HEK293 (cell line): ENCODE measurements at regions not wholly inside any gene's neighbourhood (a gene's known extent, or its start where the extent isn't known, plus 50 kb on each side); places are given as distances from the start of the nearest gene placed in this dataset.

Source experiments
- CTCF ChIA-PET: fragments of 350-600 bp; formaldehyde crosslinking; extraction: SDS; loops from one replicate; lab custom pipeline; 2021; ENCODE audit warnings: antibody characterized with exemption; lab: Yijun Ruan, JAX
- POLR2A ChIA-PET: fragments of 300-600 bp; formaldehyde crosslinking; extraction: SDS; loops from one replicate; lab custom pipeline; 2020; ENCODE audit warnings: antibody characterized with exemption, inconsistent platforms; lab: Yijun Ruan, JAX
- H3K27ac ChIP-seq: fragments of 200-500 bp; sonication (Bioruptor generic); 2 replicates; pipeline ENCODE4 v1.5.1; 2014; ENCODE audit warnings: low read depth, low read length, control low read depth, inconsistent platforms; ENCODE audit errors: extremely low read depth
- H3K36me3 ChIP-seq, 2 experiments: fragments of 200-500 bp in 1 of 2; sonication (Bioruptor generic) in 1 of 2; 1 replicate in 1 of 2; 2 replicates in 1 of 2; pipeline ENCODE4 v1.5.1; 2014 to 2017; ENCODE audit warnings: inconsistent platforms in 2 of 2, low read length in 2 of 2; ENCODE audit not compliant: control insufficient read depth in 2 of 2, insufficient read depth in 1 of 2
- H3K4me1 ChIP-seq: fragments of 200-500 bp; sonication (Bioruptor generic); 2 replicates; pipeline ENCODE4 v1.5.1; 2014; ENCODE audit warnings: mild to moderate bottlenecking, low read length, inconsistent platforms; ENCODE audit not compliant: control insufficient read depth, insufficient read depth
- H3K4me3 ChIP-seq: 2 replicates; pipeline ENCODE4 v1.5.1; 2011; ENCODE audit warnings: low read depth, mild to moderate bottlenecking, control low read depth, low read length, moderate library complexity
- H3K9me3 ChIP-seq: fragments of 200-500 bp; sonication (Bioruptor generic); 2 replicates; pipeline ENCODE4 v1.5.1; 2014; ENCODE audit warnings: low read depth, low read length, inconsistent platforms; ENCODE audit not compliant: control insufficient read depth, insufficient read depth
- AEBP2 ChIP-seq: fragments of 450-650 bp; formaldehyde crosslinking; IDR thresholded peaks from 2 replicates; pipeline ENCODE4 v1.5.1; 2016; ENCODE audit warnings: missing biosample characterization, missing genetic modification characterization, borderline replicate concordance
- ATF2 ChIP-seq: fragments of 450-650 bp; formaldehyde crosslinking; IDR thresholded peaks from 2 replicates; pipeline ENCODE4 v1.5.1; 2016; ENCODE audit warnings: missing biosample characterization, missing genetic modification characterization, low read depth
- EGR2 ChIP-seq: fragments of 450-650 bp; formaldehyde crosslinking; IDR thresholded peaks from 2 replicates; pipeline ENCODE4 v1.5.1; 2016; ENCODE audit warnings: low read depth, missing biosample characterization, missing genetic modification characterization
- GLIS2 ChIP-seq: fragments of 450-650 bp; formaldehyde crosslinking; IDR thresholded peaks from 2 replicates; pipeline ENCODE4 v1.5.1; 2016; ENCODE audit warnings: missing biosample characterization, missing genetic modification characterization
- KLF10 ChIP-seq: fragments of 450-650 bp; IDR thresholded peaks from 2 replicates; pipeline ENCODE4 v1.5.1; 2018; ENCODE audit warnings: missing biosample characterization, mild to moderate bottlenecking, missing genetic modification characterization
- PRDM4 ChIP-seq: fragments of 450-650 bp; formaldehyde crosslinking; IDR thresholded peaks from 2 replicates; pipeline ENCODE4 v1.5.1; 2017; ENCODE audit warnings: missing biosample characterization, missing genetic modification characterization
- TCF7L2 ChIP-seq: IDR thresholded peaks from 2 replicates; pipeline ENCODE4 v1.6.1; 2011; ENCODE audit warnings: low read depth, mild to moderate bottlenecking, inconsistent platforms, low read length, moderate library complexity, borderline replicate concordance
- WT1 ChIP-seq: fragments of 450-650 bp; formaldehyde crosslinking; IDR thresholded peaks from 2 replicates; pipeline ENCODE4 v1.5.1; 2016; ENCODE audit warnings: missing biosample characterization, missing genetic modification characterization
- YY2 ChIP-seq: fragments of 450-650 bp; formaldehyde crosslinking; IDR thresholded peaks from 2 replicates; pipeline ENCODE4 v1.5.1; 2016; ENCODE audit warnings: missing biosample characterization, missing genetic modification characterization
- ZNF16 ChIP-seq: fragments of 450-650 bp; formaldehyde crosslinking; IDR thresholded peaks from 2 replicates; pipeline ENCODE4 v1.5.1; 2016; ENCODE audit warnings: low read depth, missing biosample characterization, missing genetic modification characterization
- ZNF19 ChIP-seq: fragments of 450-650 bp; formaldehyde crosslinking; IDR thresholded peaks from 2 replicates; pipeline ENCODE4; 2016; ENCODE audit warnings: missing biosample characterization, missing genetic modification characterization, low read depth
- ZNF560 ChIP-seq: fragments of 450-650 bp; formaldehyde crosslinking; IDR thresholded peaks from 2 replicates; pipeline ENCODE4 v1.5.1; 2017; ENCODE audit warnings: missing biosample characterization, missing genetic modification characterization, borderline replicate concordance
- ZNF624 ChIP-seq: fragments of 450-650 bp; formaldehyde crosslinking; IDR thresholded peaks from 2 replicates; pipeline ENCODE4 v1.5.1; 2017; ENCODE audit warnings: missing biosample characterization, missing genetic modification characterization
- ZNF654 ChIP-seq: fragments of 450-650 bp; formaldehyde crosslinking; IDR thresholded peaks from 2 replicates; pipeline ENCODE4 v1.5.1; 2016; ENCODE audit warnings: low read depth, missing biosample characterization, missing genetic modification characterization
- ZNF660 ChIP-seq: fragments of 450-650 bp; IDR thresholded peaks from 2 replicates; pipeline ENCODE4 v1.5.1; 2018; ENCODE audit warnings: missing biosample characterization, mild to moderate bottlenecking, missing genetic modification characterization

GRCh38 chr4:170522427-170522970, 432.7 kb upstream of the AADAT start:
- CTCF ChIA-PET, result no interaction called here
- no peaks in the 10 kb centered on the region for H3K36me3 ChIP-seq
- no peaks in the 10 kb centered on the region for H3K9me3 ChIP-seq
- POLR2A ChIA-PET, result no interaction called here
- no peaks in the 10 kb centered on the region for H3K4me1 ChIP-seq
- TF ChIP-seq ZNF19, result no peak
- no peak for TF ChIP-seq YY2 (tag by site-specific recombination)
- TF ChIP-seq ZNF624 (tag by site-specific recombination), result no peak
- TF ChIP-seq, all 188 proteins: peak for 0
- Histone ChIP-seq H3K4me3 (no peak overlapping the region), H3K27ac (no peak overlapping the region)

GRCh38 chr4:170497689-170498088, 407.9 kb upstream of the AADAT start:
- Histone ChIP-seq H3K4me3 (no peak overlapping the region), H3K36me3 (no peaks in the 10 kb centered on the region), H3K27ac (no peak overlapping the region), H3K4me1 (no peaks in the 10 kb centered on the region), H3K9me3 (no peaks in the 10 kb centered on the region)
- ChIA-PET CTCF (interaction anchor here (1.1 kb wide), 1 partner anchor 238 kb away, joined by 3 read pairs; no protein-coding TSS in a partner anchor), POLR2A (no interaction called here)
- no peak for TF ChIP-seq ZNF624 (tag by site-specific recombination)
- no peak for TF ChIP-seq GLIS2 (tag by site-specific recombination)
- TF ChIP-seq ZNF560 (tag by site-specific recombination), result no peak
- no peak for TF ChIP-seq TCF7L2
- no peak for TF ChIP-seq ZNF660 (tag by site-specific recombination)
- no peak for TF ChIP-seq ATF2 (tag by site-specific recombination)
- no peak for TF ChIP-seq ZNF16
- no peak for TF ChIP-seq PRDM4
- no peak for TF ChIP-seq WT1 (tag by site-specific recombination)
- TF ChIP-seq AEBP2 (tag by site-specific recombination), result no peak
- no peak for TF ChIP-seq EGR2 (tag by site-specific recombination)

GRCh38 chr4:170497112-170497511, 407.4 kb upstream of the AADAT start:
- Histone ChIP-seq H3K27ac (no peak overlapping the region), H3K4me3 (peak overlapping the region; percentile 22), H3K36me3 (no peaks in the 10 kb centered on the region), H3K9me3 (no peaks in the 10 kb centered on the region), H3K4me1 (no peaks in the 10 kb centered on the region)
- CTCF ChIA-PET, result interaction anchor here (1.1 kb wide), 1 partner anchor 237 kb away, joined by 3 read pairs; no protein-coding TSS in a partner anchor
- POLR2A ChIA-PET, result no interaction called here
- TF ChIP-seq ZNF654 (tag by site-specific recombination), result 0 out of 2 replicates have a peak, but pooled peaks have one; percentile 7
- no peak for TF ChIP-seq KLF10 (tag by site-specific recombination)
